ENCODE measurements at regions not wholly inside any gene's neighbourhood (a gene's known extent, or its start where the extent isn't known, plus 50 kb on each side); places are given as distances from the start of the nearest gene placed in this dataset.

DNA sequence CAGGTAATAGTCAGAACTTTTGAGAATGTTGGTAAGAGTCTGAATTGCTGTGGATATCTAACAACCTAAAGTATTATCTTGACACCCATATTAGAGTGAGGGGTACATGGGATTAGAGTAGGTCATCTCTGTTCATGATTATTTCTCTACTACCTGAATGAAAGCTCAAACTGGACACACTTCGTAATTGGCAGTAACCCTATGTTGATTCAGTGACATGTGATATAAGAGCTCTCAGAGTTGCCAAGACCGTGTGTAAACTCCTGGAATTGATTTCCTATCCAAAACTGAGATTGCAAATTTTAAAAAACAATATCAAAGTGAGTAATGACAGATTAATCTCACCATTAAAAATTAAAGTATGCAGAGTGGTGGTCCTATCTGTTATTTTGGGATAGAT, 214.8 kb upstream of the ARHGEF26 start:
- Mint-ChIP-seq H3K4me1 (no peaks in the 10 kb centered on the region), H3K4me3 (no peak overlapping the region), H3K27ac (no peak overlapping the region), H3K9me3 (ENCODE audit: insufficient read depth) (no peaks in the 10 kb centered on the region), H3K27me3 (no peaks in the 10 kb centered on the region)
- H3K4me3 ChIP-seq (ENCODE audit: control extremely low read depth in 1 of 5, extremely low read depth in 1 of 5, insufficient read depth in 1 of 5, low read depth in 2 of 5, low read length in 4 of 5): no peak overlapping the region
- H3K27me3 ChIP-seq (replicated peaks in 1 of 4; ENCODE audit: control extremely low read depth in 1 of 4, control insufficient read depth in 3 of 4, insufficient read depth in 4 of 4, low read length in 3 of 4): no peaks in the 10 kb centered on the region
- intact Hi-C loops (cut with micrococcal nuclease): no loop called here
- TF ChIP-seq, protein P1, sequence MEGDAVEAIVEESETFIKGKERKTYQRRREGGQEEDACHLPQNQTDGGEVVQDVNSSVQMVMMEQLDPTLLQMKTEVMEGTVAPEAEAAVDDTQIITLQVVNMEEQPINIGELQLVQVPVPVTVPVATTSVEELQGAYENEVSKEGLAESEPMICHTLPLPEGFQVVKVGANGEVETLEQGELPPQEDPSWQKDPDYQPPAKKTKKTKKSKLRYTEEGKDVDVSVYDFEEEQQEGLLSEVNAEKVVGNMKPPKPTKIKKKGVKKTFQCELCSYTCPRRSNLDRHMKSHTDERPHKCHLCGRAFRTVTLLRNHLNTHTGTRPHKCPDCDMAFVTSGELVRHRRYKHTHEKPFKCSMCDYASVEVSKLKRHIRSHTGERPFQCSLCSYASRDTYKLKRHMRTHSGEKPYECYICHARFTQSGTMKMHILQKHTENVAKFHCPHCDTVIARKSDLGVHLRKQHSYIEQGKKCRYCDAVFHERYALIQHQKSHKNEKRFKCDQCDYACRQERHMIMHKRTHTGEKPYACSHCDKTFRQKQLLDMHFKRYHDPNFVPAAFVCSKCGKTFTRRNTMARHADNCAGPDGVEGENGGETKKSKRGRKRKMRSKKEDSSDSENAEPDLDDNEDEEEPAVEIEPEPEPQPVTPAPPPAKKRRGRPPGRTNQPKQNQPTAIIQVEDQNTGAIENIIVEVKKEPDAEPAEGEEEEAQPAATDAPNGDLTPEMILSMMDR (IDR thresholded peaks at IDR 0.05): no peak
- TF ChIP-seq EZH2 (IDR thresholded peaks at IDR 0.05; ENCODE audit: borderline replicate concordance, insufficient read depth, low read depth, low read length, poor library complexity, severe bottlenecking): no peak
- no CpG with 5 or more reads among the region's 2 CpGs for WGBS (ENCODE audit: insufficient coverage)
- no peaks in the 10 kb centered on the region for H3K79me2 ChIP-seq (ENCODE audit: control insufficient read depth, insufficient read depth, low read length)
- no peak for ATAC-seq (ENCODE audit: low read depth)
- no peak overlapping the region for H2AFZ ChIP-seq (ENCODE audit: insufficient read depth, low read depth, low read length, poor library complexity, severe bottlenecking)
- H3K4me2 ChIP-seq (replicated peaks; ENCODE audit: low read depth, low read length, poor library complexity, severe bottlenecking): no peak overlapping the region
- no peak overlapping the region for H3K9ac ChIP-seq (ENCODE audit: low read length)
- ChIA-PET POLR2A (no interaction called here), CTCF (no interaction called here)
- DNase-seq: no peak
- no peaks in the 10 kb centered on the region for H4K20me1 ChIP-seq (ENCODE audit: control insufficient read depth, insufficient read depth, low read length, poor library complexity, severe bottlenecking)
- H3K36me3 ChIP-seq (replicated peaks in 1 of 2; ENCODE audit: control extremely low read depth in 1 of 2, control insufficient read depth in 1 of 2, extremely low read depth in 1 of 2, insufficient read depth in 2 of 2, low read length in 1 of 2): no peaks in the 10 kb centered on the region
- H3K9me3 ChIP-seq (ENCODE audit: control extremely low read depth in 1 of 3, control insufficient read depth in 2 of 3, insufficient read depth in 1 of 3, low read length in 2 of 3): no peaks in the 10 kb centered on the region
- H3K4me1 ChIP-seq (ENCODE audit: control insufficient read depth in 2 of 2, insufficient read depth in 2 of 2, low read length in 2 of 2): no peaks in the 10 kb centered on the region
- no peak overlapping the region for H3K27ac ChIP-seq (ENCODE audit: low read length in 2 of 2)

DNA sequence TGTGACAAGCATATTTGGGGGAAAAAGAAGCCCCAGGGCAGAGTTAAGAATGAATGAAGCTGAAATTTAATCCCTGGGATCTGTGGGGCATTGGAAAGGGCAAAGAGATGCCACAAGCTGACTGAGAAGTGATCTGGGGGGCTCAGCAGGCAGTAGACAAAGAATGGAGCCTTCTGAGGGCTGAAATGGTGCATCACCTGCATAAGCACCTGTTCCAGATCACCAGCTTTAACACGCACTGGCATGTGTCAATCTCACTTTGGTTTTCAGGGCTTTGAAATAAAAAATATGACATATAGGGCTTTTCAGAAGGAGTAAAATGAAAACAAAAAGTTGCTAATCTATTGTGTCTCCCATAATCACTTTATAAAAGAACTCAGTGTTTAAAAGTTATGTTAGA, 210.8 kb upstream of the ARHGEF26 start:
- H3K27me3 Mint-ChIP-seq: no peaks in the 10 kb centered on the region
- DNase-seq: no peak
- ChIA-PET CTCF (no interaction called here), POLR2A (no interaction called here)
- H3K4me1 Mint-ChIP-seq: no peaks in the 10 kb centered on the region
- no CpG with 5 or more reads among the region's 1 CpG for WGBS (ENCODE audit: insufficient coverage)
- no peaks in the 10 kb centered on the region for H3K9me3 Mint-ChIP-seq (ENCODE audit: insufficient read depth)
- no peaks in the 10 kb centered on the region for H3K36me3 ChIP-seq (replicated peaks in 1 of 2; ENCODE audit: control extremely low read depth in 1 of 2, control insufficient read depth in 1 of 2, extremely low read depth in 1 of 2, insufficient read depth in 2 of 2, low read length in 1 of 2)
- H2AFZ ChIP-seq (ENCODE audit: insufficient read depth, low read depth, low read length, poor library complexity, severe bottlenecking): no peak overlapping the region
- H3K4me2 ChIP-seq (replicated peaks; ENCODE audit: low read depth, low read length, poor library complexity, severe bottlenecking): no peak overlapping the region
- H3K9me3 ChIP-seq (ENCODE audit: control extremely low read depth in 1 of 3, control insufficient read depth in 2 of 3, insufficient read depth in 1 of 3, low read length in 2 of 3): no peaks in the 10 kb centered on the region
- no peak overlapping the region for H3K4me3 ChIP-seq (ENCODE audit: control extremely low read depth in 1 of 5, extremely low read depth in 1 of 5, insufficient read depth in 1 of 5, low read depth in 2 of 5, low read length in 4 of 5)
- no peaks in the 10 kb centered on the region for H3K4me1 ChIP-seq (ENCODE audit: control insufficient read depth in 2 of 2, insufficient read depth in 2 of 2, low read length in 2 of 2)
- no peak overlapping the region for H3K4me3 Mint-ChIP-seq
- no peak overlapping the region for H3K9ac ChIP-seq (ENCODE audit: low read length)
- TF ChIP-seq, protein P1 (IDR thresholded peaks at IDR 0.05): no peak
- no peak for TF ChIP-seq EZH2 (IDR thresholded peaks at IDR 0.05; ENCODE audit: borderline replicate concordance, insufficient read depth, low read depth, low read length, poor library complexity, severe bottlenecking)
- no peaks in the 10 kb centered on the region for H4K20me1 ChIP-seq (ENCODE audit: control insufficient read depth, insufficient read depth, low read length, poor library complexity, severe bottlenecking)
- intact Hi-C loops (cut with micrococcal nuclease): no loop called here
- H3K27ac ChIP-seq (ENCODE audit: low read length in 2 of 2): no peak overlapping the region
- no peaks in the 10 kb centered on the region for H3K79me2 ChIP-seq (ENCODE audit: control insufficient read depth, insufficient read depth, low read length)
- no peak overlapping the region for H3K27ac Mint-ChIP-seq
- no peaks in the 10 kb centered on the region for H3K27me3 ChIP-seq (replicated peaks in 1 of 4; ENCODE audit: control extremely low read depth in 1 of 4, control insufficient read depth in 3 of 4, insufficient read depth in 4 of 4, low read length in 3 of 4)
- ATAC-seq (ENCODE audit: low read depth): no peak
